RWPE1 (cell line): ENCODE measurements at regions not wholly inside any gene's neighbourhood (a gene's known extent, or its start where the extent isn't known, plus 50 kb on each side); places are given as distances from the start of the nearest gene placed in this dataset.

Source experiments
- CTCF ChIA-PET: fragments of 350-600 bp; sonication (Branson Sonifier 250); formaldehyde crosslinking; extraction: SDS; loops from one replicate; lab custom pipeline; 2021; lab: Yijun Ruan, JAX
- POLR2A ChIA-PET: fragments of 400-600 bp; formaldehyde crosslinking; extraction: SDS; loops from one replicate; lab custom pipeline; 2020; ENCODE audit warnings: antibody characterized with exemption; ENCODE audit not compliant: low non-redundant PET; lab: Yijun Ruan, JAX
- DNase-seq: peaks from one replicate; pipeline ENCODE4 v3.0.0; 2012; ENCODE audit warnings: low spot score
- H3K27ac ChIP-seq: fragments of 450-650 bp; 2 replicates; pipeline ENCODE4 v1.5.1; 2017
- TF ChIP-seq, protein P1 (sequence below): fragments of 450-650 bp; conservative IDR thresholded peaks from 2 replicates; pipeline ENCODE4 v1.5.1; 2017; ENCODE audit warnings: low read depth, mild to moderate bottlenecking

DNA sequence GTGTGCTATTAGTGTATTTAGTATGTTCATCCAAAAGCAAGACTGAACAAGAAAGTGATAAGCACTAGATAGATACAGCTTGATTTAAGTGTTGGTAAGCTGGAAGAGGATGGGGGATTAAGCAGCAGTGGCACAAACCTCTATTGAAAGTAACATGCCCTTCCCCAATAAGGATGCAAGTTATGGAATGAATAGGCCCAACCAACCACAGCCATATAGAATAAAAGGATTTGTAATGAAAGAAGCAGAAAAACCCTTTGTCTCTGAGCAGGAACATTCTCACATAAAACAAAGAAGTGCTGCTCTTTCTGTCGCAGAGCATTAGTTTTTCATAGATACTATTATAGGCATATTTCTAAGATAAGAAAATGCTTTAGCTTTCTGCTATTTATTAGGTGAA is 310.7 kb downstream of the IPO8 start:
- H3K27ac ChIP-seq: no peak overlapping the region
- ChIA-PET CTCF (no interaction called here), POLR2A (no interaction called here)
- no peak for DNase-seq
- TF ChIP-seq, protein P1, sequence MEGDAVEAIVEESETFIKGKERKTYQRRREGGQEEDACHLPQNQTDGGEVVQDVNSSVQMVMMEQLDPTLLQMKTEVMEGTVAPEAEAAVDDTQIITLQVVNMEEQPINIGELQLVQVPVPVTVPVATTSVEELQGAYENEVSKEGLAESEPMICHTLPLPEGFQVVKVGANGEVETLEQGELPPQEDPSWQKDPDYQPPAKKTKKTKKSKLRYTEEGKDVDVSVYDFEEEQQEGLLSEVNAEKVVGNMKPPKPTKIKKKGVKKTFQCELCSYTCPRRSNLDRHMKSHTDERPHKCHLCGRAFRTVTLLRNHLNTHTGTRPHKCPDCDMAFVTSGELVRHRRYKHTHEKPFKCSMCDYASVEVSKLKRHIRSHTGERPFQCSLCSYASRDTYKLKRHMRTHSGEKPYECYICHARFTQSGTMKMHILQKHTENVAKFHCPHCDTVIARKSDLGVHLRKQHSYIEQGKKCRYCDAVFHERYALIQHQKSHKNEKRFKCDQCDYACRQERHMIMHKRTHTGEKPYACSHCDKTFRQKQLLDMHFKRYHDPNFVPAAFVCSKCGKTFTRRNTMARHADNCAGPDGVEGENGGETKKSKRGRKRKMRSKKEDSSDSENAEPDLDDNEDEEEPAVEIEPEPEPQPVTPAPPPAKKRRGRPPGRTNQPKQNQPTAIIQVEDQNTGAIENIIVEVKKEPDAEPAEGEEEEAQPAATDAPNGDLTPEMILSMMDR: no peak

DNA sequence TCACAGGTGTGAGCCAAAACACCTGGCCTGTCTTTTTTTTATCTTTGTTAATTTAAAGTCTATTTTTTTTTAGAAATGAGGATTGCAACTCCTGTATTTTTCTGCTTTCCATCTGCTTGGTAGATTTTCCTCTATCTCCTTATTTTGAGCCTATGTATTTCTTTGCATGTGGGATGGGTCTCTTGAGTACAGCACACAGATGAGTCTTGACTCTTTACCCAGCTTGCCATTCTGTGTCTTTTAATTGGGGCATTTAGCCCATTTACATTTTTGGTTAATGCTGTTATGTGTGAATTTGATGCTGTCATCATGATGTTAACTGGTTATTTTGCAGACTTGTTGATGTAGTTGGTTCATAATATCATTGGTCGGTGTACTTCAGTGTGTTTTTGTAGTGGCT is 317.4 kb downstream of the IPO8 start:
- TF ChIP-seq, protein P1: no peak
- POLR2A ChIA-PET: no interaction called here
- DNase-seq: no peak
- CTCF ChIA-PET: no interaction called here
- H3K27ac ChIP-seq: no peak overlapping the region

DNA sequence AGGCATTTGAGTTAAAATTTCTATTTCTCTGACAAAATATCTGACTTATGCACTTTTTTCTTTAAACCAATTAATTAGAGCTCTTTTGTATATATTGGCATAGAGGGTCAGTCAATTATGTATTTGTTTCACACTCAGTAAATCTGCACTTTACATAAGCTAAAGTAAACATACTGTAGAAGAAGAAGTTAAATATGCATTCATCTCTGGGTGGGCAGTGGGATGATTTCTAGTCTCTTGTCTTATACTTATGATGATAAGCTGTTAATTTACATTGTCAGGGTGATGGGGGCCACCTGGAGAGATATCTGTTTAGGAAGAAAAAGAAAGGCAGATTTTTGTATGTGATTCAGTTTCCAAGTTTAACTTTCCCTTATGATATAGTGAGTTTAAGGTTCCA is 330.8 kb downstream of the IPO8 start:
- H3K27ac ChIP-seq: no peak overlapping the region
- TF ChIP-seq, protein P1: no peak
- no peak for DNase-seq
- ChIA-PET CTCF (no interaction called here), POLR2A (no interaction called here)

DNA sequence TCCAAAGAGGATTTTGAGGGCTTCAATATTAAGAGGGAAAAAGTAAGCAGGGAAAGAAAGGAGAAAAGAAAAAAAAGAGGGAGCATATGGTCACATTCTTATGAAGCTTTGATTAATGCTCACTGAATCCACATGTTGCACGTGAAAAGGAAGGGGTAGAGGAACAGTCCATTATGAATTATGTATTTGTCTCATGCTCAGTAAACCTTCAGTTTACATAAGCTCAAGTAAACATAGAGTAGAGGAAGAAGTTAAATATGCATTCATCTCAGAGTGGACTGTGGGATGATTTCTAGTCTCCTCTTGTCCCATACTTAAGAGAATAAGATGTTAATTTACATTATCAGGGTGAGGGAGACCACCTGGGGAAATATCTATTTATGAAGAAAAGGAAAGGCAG is 334.5 kb downstream of the IPO8 start:
- ChIA-PET POLR2A (no interaction called here), CTCF (interaction anchor here (0.6 kb wide), 2 partner anchors 13 to 96 kb away, joined by 3 to 4 read pairs; no protein-coding TSS in a partner anchor)
- TF ChIP-seq, protein P1: no peak
- DNase-seq: no peak
- H3K27ac ChIP-seq: no peak overlapping the region

DNA sequence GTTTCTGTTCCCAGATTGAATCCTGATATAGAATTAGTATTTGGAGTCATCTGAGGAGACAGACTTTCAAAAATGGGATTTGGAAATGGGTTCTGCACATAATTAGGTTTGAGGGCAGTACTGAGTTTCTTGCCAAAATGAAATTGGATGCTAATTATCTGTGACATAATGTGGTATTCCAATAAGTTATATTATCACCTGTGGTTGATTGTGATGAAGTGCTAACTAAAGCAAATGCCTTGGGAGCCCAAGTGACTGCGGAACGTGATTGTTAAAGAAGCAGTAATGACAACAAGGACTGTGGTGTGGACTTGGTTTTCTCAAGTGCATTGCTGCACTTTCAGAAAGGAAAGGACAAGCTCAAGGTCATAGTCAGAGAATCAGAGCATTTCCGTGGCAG is 337.0 kb downstream of the IPO8 start:
- TF ChIP-seq, protein P1: no peak
- no peak overlapping the region for H3K27ac ChIP-seq
- no peak for DNase-seq
- ChIA-PET CTCF (no interaction called here), POLR2A (no interaction called here)

DNA sequence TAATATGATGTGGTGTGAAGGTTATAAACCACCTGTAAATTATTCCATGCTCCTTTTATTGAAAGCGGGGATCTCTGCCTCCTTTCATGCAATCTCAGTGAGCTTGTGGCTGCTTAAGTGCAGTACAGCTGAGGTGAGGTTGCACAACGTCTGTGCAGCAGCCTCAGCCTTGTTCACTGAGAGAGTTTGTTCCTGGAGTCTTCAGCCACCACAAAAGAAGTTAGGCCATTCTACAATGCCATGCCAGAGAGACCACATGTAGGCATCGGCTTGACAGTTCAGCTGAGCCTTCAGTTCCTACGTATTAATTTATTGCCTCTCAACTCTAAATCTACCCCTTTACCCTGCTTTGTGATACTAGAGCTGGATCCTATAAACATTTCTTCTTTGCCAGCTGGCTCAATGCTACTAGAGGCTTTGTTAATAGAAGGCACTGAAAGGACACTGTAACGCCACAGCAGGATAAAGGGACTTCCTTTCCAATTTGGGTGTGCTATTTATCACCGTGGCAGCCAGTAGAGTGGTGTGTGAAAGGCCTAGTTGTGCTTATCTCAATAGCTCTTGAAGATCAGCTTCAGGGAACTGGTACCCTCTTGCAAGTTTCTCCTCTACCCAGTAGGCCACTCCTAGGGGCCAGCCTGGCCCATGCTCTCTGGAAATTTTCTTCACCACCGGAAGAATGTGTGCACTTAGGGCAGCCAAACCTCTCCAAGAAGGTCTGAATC is 337.7 kb downstream of the IPO8 start:
- TF ChIP-seq, protein P1: no peak
- DNase-seq: no peak
- POLR2A ChIA-PET: no interaction called here
- H3K27ac ChIP-seq: no peak overlapping the region
- CTCF ChIA-PET: no interaction called here
